ENCODE measurements at regions not wholly inside any gene's neighbourhood (a gene's known extent, or its start where the extent isn't known, plus 50 kb on each side); places are given as distances from the start of the nearest gene placed in this dataset.

- no peaks in the 10 kb centered on the region for H3K9me3 ChIP-seq
- WGBS (ENCODE audit: missing lambda C conversion rate): 43% methylated on average over 9 of the region's 9 CpGs
- ChIA-PET POLR2A (no interaction called here), CTCF (interaction anchor here (1.1 kb wide), 1 partner anchor 21 kb away, joined by 3 read pairs; no protein-coding TSS in a partner anchor)
- no peaks in the 10 kb centered on the region for H3K4me1 ChIP-seq
- no peak for TF ChIP-seq MAX (IDR thresholded peaks at IDR 0.05)
- TF ChIP-seq EHF (CRISPR knock-in tag; IDR thresholded peaks at IDR 0.05): no peak
- TF ChIP-seq HOXB13 (CRISPR knock-in tag; IDR thresholded peaks at IDR 0.05; ENCODE audit: low read depth): no peak
- no peak for TF ChIP-seq SMC3 (IDR thresholded peaks at IDR 0.05)
- TF ChIP-seq JUN (IDR thresholded peaks at IDR 0.05): no peak
- no peak for TF ChIP-seq SREBF2 (IDR thresholded peaks at IDR 0.05)
- TF ChIP-seq HOXA7 (CRISPR knock-in tag; IDR thresholded peaks at IDR 0.05): no peak
- no peak for TF ChIP-seq RNF2 (IDR thresholded peaks at IDR 0.05; ENCODE audit: borderline replicate concordance, low read depth)
- no peak for TF ChIP-seq HOXB5 (CRISPR knock-in tag; IDR thresholded peaks at IDR 0.05)
- no peak for TF ChIP-seq CBX8 (IDR thresholded peaks at IDR 0.05)
- no peak for TF ChIP-seq ATOH8 (CRISPR knock-in tag; IDR thresholded peaks at IDR 0.05; ENCODE audit: low read depth)
- FAIRE-seq (no peak), DNase-seq (ENCODE audit: low read depth in 1 of 2, low spot score in 1 of 2) (no peak), ATAC-seq (no peak)
- H3K4me2 ChIP-seq: no peak overlapping the region
- no peak overlapping the region for H3K4me3 ChIP-seq
- H3K27ac ChIP-seq: no peak overlapping the region
These were observed 186.9 kb downstream of the MATN1 start for GRCh38 chr1:30536530-30536929.

GRCh38 chr1:30535595-30536325 is 187.6 kb downstream of the MATN1 start:
- H3K4me2 ChIP-seq: no peak overlapping the region
- WGBS (ENCODE audit: missing lambda C conversion rate): 26% methylated on average over 6 of the region's 6 CpGs
- POLR2A ChIA-PET: no interaction called here
- DNase-seq (ENCODE audit: low read depth in 1 of 2, low spot score in 1 of 2) (no peak), ATAC-seq (no peak), FAIRE-seq (no peak)
- CTCF ChIA-PET: no interaction called here
- H3K4me1 ChIP-seq: no peaks in the 10 kb centered on the region
- no peak overlapping the region for H3K27ac ChIP-seq
- no peak overlapping the region for H3K4me3 ChIP-seq
- TF ChIP-seq CBX8 (IDR thresholded peaks at IDR 0.05): no peak
- TF ChIP-seq ZC3H11A (IDR thresholded peaks at IDR 0.05): no peak
- TF ChIP-seq NFE2L2 (conservative IDR thresholded peaks at IDR 0.05; ENCODE audit: low read length): no peak
- no peak for TF ChIP-seq REST (IDR thresholded peaks at IDR 0.05)
- no peak for TF ChIP-seq SREBF2 (IDR thresholded peaks at IDR 0.05)
- no peak for TF ChIP-seq MAX (IDR thresholded peaks at IDR 0.05)
- no peak for TF ChIP-seq HMGXB4 (CRISPR knock-in tag; IDR thresholded peaks at IDR 0.05; ENCODE audit: borderline replicate concordance)
- TF ChIP-seq CEBPB (IDR thresholded peaks at IDR 0.05): no peak
- no peak for TF ChIP-seq EP300 (IDR thresholded peaks at IDR 0.05)
- TF ChIP-seq GATA3 (IDR thresholded peaks at IDR 0.05; ENCODE audit: borderline replicate concordance): no peak
- no peak for TF ChIP-seq HOXB13 (CRISPR knock-in tag; IDR thresholded peaks at IDR 0.05; ENCODE audit: low read depth)
- no peak for TF ChIP-seq EHF (CRISPR knock-in tag; IDR thresholded peaks at IDR 0.05)
- H3K9me3 ChIP-seq: no peaks in the 10 kb centered on the region
